Liver (tissue), 8 donors: ENCODE measurements at regions not wholly inside any gene's neighbourhood (a gene's known extent, or its start where the extent isn't known, plus 50 kb on each side); places are given as distances from the start of the nearest gene placed in this dataset.

Experiments
- DNase-seq: peaks from one replicate; pipeline ENCODE4 v3.0.0-alpha.2; 2017; ENCODE audit warnings: low spot score
- H3K27ac ChIP-seq, 2 donors: one replicate each; pipeline ENCODE4 v1.7.0; 2013; ENCODE audit warnings: inconsistent platforms in 2 of 2, low read length in 2 of 2, control low read depth in 1 of 2, low read depth in 1 of 2, mild to moderate bottlenecking in 1 of 2
- H3K27me3 ChIP-seq, 4 donors: one replicate each; pipeline versions ENCODE4 v1.6.1 to v1.7.0; 2013; ENCODE audit warnings: low read length in 3 of 4, inconsistent platforms in 1 of 4, mild to moderate bottlenecking in 1 of 4, moderate library complexity in 1 of 4; ENCODE audit not compliant: control insufficient read depth in 4 of 4, insufficient read depth in 4 of 4
- H3K36me3 ChIP-seq, 4 donors: one replicate each; pipeline versions ENCODE4 v1.6.1 to v1.7.0; 2013; ENCODE audit warnings: low read length in 3 of 4, mild to moderate bottlenecking in 3 of 4, low read depth in 1 of 4, moderate library complexity in 1 of 4; ENCODE audit not compliant: control insufficient read depth in 4 of 4, insufficient read depth in 3 of 4
- H3K4me1 ChIP-seq, 4 donors: one replicate each; pipeline versions ENCODE4 v1.6.1 to v1.7.0; 2013; ENCODE audit warnings: low read length in 3 of 4, mild to moderate bottlenecking in 3 of 4, moderate library complexity in 1 of 4; ENCODE audit not compliant: control insufficient read depth in 4 of 4, insufficient read depth in 4 of 4
- H3K4me3 ChIP-seq, 3 donors: one replicate each; pipeline versions ENCODE4 v1.6.1 to v1.7.0; 2013; ENCODE audit warnings: low read length in 3 of 3, control low read depth in 1 of 3, low read depth in 1 of 3, mild to moderate bottlenecking in 1 of 3
- H3K9ac ChIP-seq, 2 donors: one replicate each; pipeline ENCODE4 v1.7.0; 2013; ENCODE audit warnings: low read length in 2 of 2, mild to moderate bottlenecking in 2 of 2, moderate library complexity in 2 of 2, control low read depth in 1 of 2, low read depth in 1 of 2
- H3K9me3 ChIP-seq, 4 donors: one replicate each; pipeline versions ENCODE4 v1.6.1 to v1.7.0; 2013; ENCODE audit warnings: low read length in 3 of 4; ENCODE audit not compliant: control insufficient read depth in 4 of 4
- EGR1 ChIP-seq, 2 donors: IDR thresholded peaks; 2 replicates each; pipeline ENCODE4 v1.6.1; 2016 to 2018; ENCODE audit warnings: antibody characterized with exemption in 2 of 2, low read depth in 2 of 2
- FOXA1 ChIP-seq: IDR thresholded peaks from 2 replicates; pipeline ENCODE4 v1.6.1; 2016; ENCODE audit warnings: antibody characterized with exemption
- FOXA2 ChIP-seq: IDR thresholded peaks from 2 replicates; pipeline ENCODE4 v1.6.1; 2016; ENCODE audit warnings: antibody characterized with exemption
- GABPA ChIP-seq, 2 donors: IDR thresholded peaks in 1 of 2; conservative IDR thresholded peaks in 1 of 2; 2 replicates each; pipeline ENCODE4 v1.6.1; 2016; ENCODE audit warnings: antibody characterized with exemption in 2 of 2, mild to moderate bottlenecking in 1 of 2, moderate library complexity in 1 of 2
- HNF4A ChIP-seq, 2 donors: conservative IDR thresholded peaks; 2 replicates each; pipeline ENCODE4 v1.6.1; 2016; ENCODE audit warnings: antibody characterized with exemption in 2 of 2, mild to moderate bottlenecking in 2 of 2
- HNF4G ChIP-seq: IDR thresholded peaks from 2 replicates; pipeline ENCODE4 v1.6.1; 2016; ENCODE audit warnings: antibody characterized with exemption
- JUND ChIP-seq, 2 donors: IDR thresholded peaks; 2 replicates each; pipeline ENCODE4 v1.6.1; 2016; ENCODE audit warnings: antibody characterized with exemption in 2 of 2
- NR2F2 ChIP-seq: IDR thresholded peaks from 2 replicates; pipeline ENCODE4 v1.6.1; 2016; ENCODE audit warnings: antibody characterized with exemption
- RAD21 ChIP-seq, 2 donors: IDR thresholded peaks; 2 replicates each; pipeline ENCODE4 v1.6.1; 2016; ENCODE audit warnings: antibody characterized with exemption in 2 of 2, mild to moderate bottlenecking in 2 of 2
- RXRA ChIP-seq, 2 donors: IDR thresholded peaks; 2 replicates each; pipeline ENCODE4 v1.6.1; 2017 to 2018; ENCODE audit warnings: antibody characterized with exemption in 2 of 2, mild to moderate bottlenecking in 1 of 2
- SP1 ChIP-seq: IDR thresholded peaks from 2 replicates; pipeline ENCODE4 v1.6.1; 2018; ENCODE audit warnings: antibody characterized with exemption, mild to moderate bottlenecking
- TAF1 ChIP-seq: conservative IDR thresholded peaks from 2 replicates; pipeline ENCODE4 v1.6.1; 2016; ENCODE audit warnings: antibody characterized with exemption, mild to moderate bottlenecking
- YY1 ChIP-seq: IDR thresholded peaks from 2 replicates; pipeline ENCODE4 v1.6.1; 2016; ENCODE audit warnings: antibody characterized with exemption, mild to moderate bottlenecking
- WGBS: extraction: QIAGEN DNeasy Blood & Tissue Kit; methylation state at CpG from one replicate; pipeline ENCODE4 v1.1.7; 2013; 5-methylcytosine and 5-hydroxymethylcytosine counted together
- TF ChIP-seq, protein P1 (sequence below): IDR thresholded peaks from 2 replicates; pipeline ENCODE4 v1.6.1; 2016; ENCODE audit warnings: antibody characterized with exemption
- TF ChIP-seq, protein P2 (sequence below): IDR thresholded peaks from 2 replicates; pipeline ENCODE4 v1.6.1; 2016; ENCODE audit warnings: antibody characterized with exemption
- TF ChIP-seq, protein P3 (sequence below): IDR thresholded peaks from 2 replicates; pipeline ENCODE4 v1.6.1; 2016; ENCODE audit warnings: antibody characterized with exemption
- TF ChIP-seq, protein P4 (sequence below): fragments of 150-350 bp; IDR thresholded peaks from 2 replicates; pipeline ENCODE4 v1.5.1; 2017; ENCODE audit warnings: improper control_type of control experiment, low read depth, low read length; ENCODE audit not compliant: missing input control
- TF ChIP-seq, protein P5 (sequence below): IDR thresholded peaks from 2 replicates; pipeline ENCODE4 v1.6.1; 2016; ENCODE audit warnings: antibody characterized with exemption, mild to moderate bottlenecking
- donor health status: healthy.
- donor health status: healthy.
- donor health status: healthy.
- donor health status: healthy.
- donor health status: healthy.

DNA sequence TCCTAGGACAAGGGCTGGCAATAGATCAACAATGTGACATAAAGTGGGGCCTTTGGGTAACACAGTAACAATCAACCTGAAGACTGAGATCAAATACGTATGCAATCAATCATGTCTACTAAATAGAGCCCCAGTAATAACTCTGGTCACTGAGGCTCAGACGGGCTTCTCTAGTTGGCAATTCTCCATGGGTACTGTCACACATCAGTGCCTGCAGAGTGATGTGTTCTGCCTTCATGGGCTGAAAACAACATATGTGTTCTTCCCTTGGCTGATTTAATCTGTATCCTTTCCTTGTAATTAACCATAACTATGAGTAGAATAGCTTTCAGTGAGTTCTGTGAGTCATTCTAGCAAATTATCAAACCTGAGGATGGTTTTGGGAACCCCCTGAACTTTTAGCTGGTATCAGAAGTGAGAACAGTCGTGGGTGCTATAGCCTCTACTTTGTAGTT lies 113.6 kb downstream of the TMCO5A start:
- Histone ChIP-seq H3K4me1 (peaks cover 0 to 3% (median 2%) of the 10 kb centered on the region in 4 donors), H3K27ac (no peak overlapping the region), H3K36me3 (no peaks in the 10 kb centered on the region), H3K27me3 (no peaks in the 10 kb centered on the region), H3K4me3 (no peak overlapping the region), H3K9me3 (no peaks in the 10 kb centered on the region), H3K9ac (no peak overlapping the region)
- 90% methylated on average over 3 of the region's 3 CpGs for WGBS
- no peak for TF ChIP-seq NR2F2
- TF ChIP-seq EGR1 (IDR thresholded peaks at IDR 0.05; ENCODE audit: low read depth in 2 of 2): no peak
- TF ChIP-seq SP1: no peak
- TF ChIP-seq, protein P1, sequence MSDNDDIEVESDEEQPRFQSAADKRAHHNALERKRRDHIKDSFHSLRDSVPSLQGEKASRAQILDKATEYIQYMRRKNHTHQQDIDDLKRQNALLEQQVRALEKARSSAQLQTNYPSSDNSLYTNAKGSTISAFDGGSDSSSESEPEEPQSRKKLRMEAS: no peak
- no peak for TF ChIP-seq RAD21 (IDR thresholded peaks at IDR 0.05)
- TF ChIP-seq GABPA (IDR thresholded peaks at IDR 0.05 in 1 of 2, conservative IDR thresholded peaks at IDR 0.05 in 1 of 2): no peak
- no peak for TF ChIP-seq HNF4G
- TF ChIP-seq FOXA1: no peak
- TF ChIP-seq JUND (IDR thresholded peaks at IDR 0.05): no peak
- TF ChIP-seq RXRA (IDR thresholded peaks at IDR 0.05): no peak
- no peak for TF ChIP-seq TAF1
- TF ChIP-seq, protein P2, sequence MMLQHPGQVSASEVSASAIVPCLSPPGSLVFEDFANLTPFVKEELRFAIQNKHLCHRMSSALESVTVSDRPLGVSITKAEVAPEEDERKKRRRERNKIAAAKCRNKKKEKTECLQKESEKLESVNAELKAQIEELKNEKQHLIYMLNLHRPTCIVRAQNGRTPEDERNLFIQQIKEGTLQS: no peak
- no peak for TF ChIP-seq YY1
- TF ChIP-seq HNF4A (conservative IDR thresholded peaks at IDR 0.05): no peak
- no peak for TF ChIP-seq FOXA2
- TF ChIP-seq, protein P3, sequence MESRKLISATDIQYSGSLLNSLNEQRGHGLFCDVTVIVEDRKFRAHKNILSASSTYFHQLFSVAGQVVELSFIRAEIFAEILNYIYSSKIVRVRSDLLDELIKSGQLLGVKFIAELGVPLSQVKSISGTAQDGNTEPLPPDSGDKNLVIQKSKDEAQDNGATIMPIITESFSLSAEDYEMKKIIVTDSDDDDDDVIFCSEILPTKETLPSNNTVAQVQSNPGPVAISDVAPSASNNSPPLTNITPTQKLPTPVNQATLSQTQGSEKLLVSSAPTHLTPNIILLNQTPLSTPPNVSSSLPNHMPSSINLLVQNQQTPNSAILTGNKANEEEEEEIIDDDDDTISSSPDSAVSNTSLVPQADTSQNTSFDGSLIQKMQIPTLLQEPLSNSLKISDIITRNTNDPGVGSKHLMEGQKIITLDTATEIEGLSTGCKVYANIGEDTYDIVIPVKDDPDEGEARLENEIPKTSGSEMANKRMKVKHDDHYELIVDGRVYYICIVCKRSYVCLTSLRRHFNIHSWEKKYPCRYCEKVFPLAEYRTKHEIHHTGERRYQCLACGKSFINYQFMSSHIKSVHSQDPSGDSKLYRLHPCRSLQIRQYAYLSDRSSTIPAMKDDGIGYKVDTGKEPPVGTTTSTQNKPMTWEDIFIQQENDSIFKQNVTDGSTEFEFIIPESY: no peak
- TF ChIP-seq, protein P4, sequence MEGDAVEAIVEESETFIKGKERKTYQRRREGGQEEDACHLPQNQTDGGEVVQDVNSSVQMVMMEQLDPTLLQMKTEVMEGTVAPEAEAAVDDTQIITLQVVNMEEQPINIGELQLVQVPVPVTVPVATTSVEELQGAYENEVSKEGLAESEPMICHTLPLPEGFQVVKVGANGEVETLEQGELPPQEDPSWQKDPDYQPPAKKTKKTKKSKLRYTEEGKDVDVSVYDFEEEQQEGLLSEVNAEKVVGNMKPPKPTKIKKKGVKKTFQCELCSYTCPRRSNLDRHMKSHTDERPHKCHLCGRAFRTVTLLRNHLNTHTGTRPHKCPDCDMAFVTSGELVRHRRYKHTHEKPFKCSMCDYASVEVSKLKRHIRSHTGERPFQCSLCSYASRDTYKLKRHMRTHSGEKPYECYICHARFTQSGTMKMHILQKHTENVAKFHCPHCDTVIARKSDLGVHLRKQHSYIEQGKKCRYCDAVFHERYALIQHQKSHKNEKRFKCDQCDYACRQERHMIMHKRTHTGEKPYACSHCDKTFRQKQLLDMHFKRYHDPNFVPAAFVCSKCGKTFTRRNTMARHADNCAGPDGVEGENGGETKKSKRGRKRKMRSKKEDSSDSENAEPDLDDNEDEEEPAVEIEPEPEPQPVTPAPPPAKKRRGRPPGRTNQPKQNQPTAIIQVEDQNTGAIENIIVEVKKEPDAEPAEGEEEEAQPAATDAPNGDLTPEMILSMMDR: no peak
- TF ChIP-seq, protein P5, sequence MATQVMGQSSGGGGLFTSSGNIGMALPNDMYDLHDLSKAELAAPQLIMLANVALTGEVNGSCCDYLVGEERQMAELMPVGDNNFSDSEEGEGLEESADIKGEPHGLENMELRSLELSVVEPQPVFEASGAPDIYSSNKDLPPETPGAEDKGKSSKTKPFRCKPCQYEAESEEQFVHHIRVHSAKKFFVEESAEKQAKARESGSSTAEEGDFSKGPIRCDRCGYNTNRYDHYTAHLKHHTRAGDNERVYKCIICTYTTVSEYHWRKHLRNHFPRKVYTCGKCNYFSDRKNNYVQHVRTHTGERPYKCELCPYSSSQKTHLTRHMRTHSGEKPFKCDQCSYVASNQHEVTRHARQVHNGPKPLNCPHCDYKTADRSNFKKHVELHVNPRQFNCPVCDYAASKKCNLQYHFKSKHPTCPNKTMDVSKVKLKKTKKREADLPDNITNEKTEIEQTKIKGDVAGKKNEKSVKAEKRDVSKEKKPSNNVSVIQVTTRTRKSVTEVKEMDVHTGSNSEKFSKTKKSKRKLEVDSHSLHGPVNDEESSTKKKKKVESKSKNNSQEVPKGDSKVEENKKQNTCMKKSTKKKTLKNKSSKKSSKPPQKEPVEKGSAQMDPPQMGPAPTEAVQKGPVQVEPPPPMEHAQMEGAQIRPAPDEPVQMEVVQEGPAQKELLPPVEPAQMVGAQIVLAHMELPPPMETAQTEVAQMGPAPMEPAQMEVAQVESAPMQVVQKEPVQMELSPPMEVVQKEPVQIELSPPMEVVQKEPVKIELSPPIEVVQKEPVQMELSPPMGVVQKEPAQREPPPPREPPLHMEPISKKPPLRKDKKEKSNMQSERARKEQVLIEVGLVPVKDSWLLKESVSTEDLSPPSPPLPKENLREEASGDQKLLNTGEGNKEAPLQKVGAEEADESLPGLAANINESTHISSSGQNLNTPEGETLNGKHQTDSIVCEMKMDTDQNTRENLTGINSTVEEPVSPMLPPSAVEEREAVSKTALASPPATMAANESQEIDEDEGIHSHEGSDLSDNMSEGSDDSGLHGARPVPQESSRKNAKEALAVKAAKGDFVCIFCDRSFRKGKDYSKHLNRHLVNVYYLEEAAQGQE: no peak
- DNase-seq: no peak
